Upper lobe of left lung (tissue), 4 donors: ENCODE measurements at regions not wholly inside any gene's neighbourhood (a gene's known extent, or its start where the extent isn't known, plus 50 kb on each side); places are given as distances from the start of the nearest gene placed in this dataset.

Experiments
- CTCF ChIP-seq, 6 experiments: fragments of 450-650 bp in 4 of 6; fragments of 200-600 bp in 2 of 6; sonication (generic) in 2 of 6; IDR thresholded peaks; one replicate each; pipeline ENCODE4 v1.5.1; 2016 to 2019; ENCODE audit warnings: antibody characterized with exemption in 6 of 6
- POLR2A ChIP-seq, 4 donors: fragments of 450-650 bp; IDR thresholded peaks; one replicate each; pipeline ENCODE4 v1.5.1; 2016 to 2017; ENCODE audit warnings: antibody characterized with exemption in 4 of 4, mild to moderate bottlenecking in 2 of 4

GRCh38 chr16:34802848-34803599 lies 1343.6 kb downstream of the TP53TG3F start:
- TF ChIP-seq POLR2A (IDR thresholded peaks at IDR 0.05) (no peak), CTCF (IDR thresholded peaks at IDR 0.05) (no peak)
